K562 (cell line): ENCODE measurements at regions not wholly inside any gene's neighbourhood (a gene's known extent, or its start where the extent isn't known, plus 50 kb on each side); places are given as distances from the start of the nearest gene placed in this dataset.

ENCODE experiments used
- ATAC-seq: fragments of 200-7000 bp; cut with Tn5 transposase; 3 replicates; pipeline ENCODE4 v1.9.1; 2020; ENCODE audit warnings: moderate library complexity
- BruUV-seq: library from RNA; stranded (reverse); fragments of 400-500 nt; replicated peaks from 2 replicates; lab custom pipeline; 2021; lab: Mats Ljungman, UMichigan
- CTCF ChIA-PET: fragments of 300-600 bp; formaldehyde crosslinking; extraction: SDS; loops from one replicate; lab custom pipeline; 2021; ENCODE audit warnings: low intra/inter-chr PET ratio; lab: Yijun Ruan, JAX
- POLR2A ChIA-PET: fragments of 300-600, 350-650 bp; sonication (Branson Sonifier 250); formaldehyde crosslinking; extraction: SDS; loops from one replicate; lab custom pipeline; 2021; ENCODE audit warnings: antibody characterized with exemption, inconsistent platforms; lab: Yijun Ruan, JAX
- DNase-seq, 4 experiments: peaks; one replicate each; pipeline versions ENCODE4 v3.0.0 to v3.0.0-alpha.2; 2011 to 2018; ENCODE audit warnings: low spot score in 3 of 4, mixed read lengths in 3 of 4; ENCODE audit errors: extremely low read depth in 1 of 4
- FAIRE-seq: peaks from 2 replicates; lab custom pipeline; 2011; peaks lifted over from hg19 to GRCh38; lab: Jason Lieb, UNC
- H2AFZ ChIP-seq: 2 replicates; pipeline ENCODE4 v1.6.0; 2011; ENCODE audit warnings: low read depth, low read length, control low read depth, inconsistent platforms
- H3K27ac ChIP-seq: fragments of 200-600 bp; 3 replicates; pipeline ENCODE4 v1.8.0; 2011; ENCODE audit warnings: low read depth, mild to moderate bottlenecking, control low read depth, inconsistent platforms, low read length, moderate library complexity, mixed read lengths; ENCODE audit errors: extremely low read depth
- H3K27me3 ChIP-seq, 2 experiments: fragments of 300-600 bp in 1 of 2; 2 replicates in 1 of 2; 3 replicates in 1 of 2; pipeline versions ENCODE4 v1.6.0 to v1.8.0; 2011; ENCODE audit warnings: inconsistent platforms in 2 of 2, low read length in 2 of 2, mild to moderate bottlenecking in 1 of 2, mixed read lengths in 1 of 2, moderate library complexity in 1 of 2; ENCODE audit not compliant: control insufficient read depth in 2 of 2, insufficient read depth in 2 of 2
- H3K36me3 ChIP-seq: fragments of 300-600 bp; 3 replicates; pipeline ENCODE4 v1.8.0; 2011; ENCODE audit warnings: mild to moderate bottlenecking, low read length, inconsistent platforms; ENCODE audit not compliant: control insufficient read depth, insufficient read depth
- H3K4me1 ChIP-seq, 2 experiments: fragments of 200-600 bp in 1 of 2; replicated peaks in 1 of 2; 2 replicates in 1 of 2; 3 replicates in 1 of 2; pipeline versions ENCODE4 v1.5.1 to v1.8.0; 2011; ENCODE audit warnings: inconsistent platforms in 2 of 2, low read length in 2 of 2, mild to moderate bottlenecking in 1 of 2, mixed read lengths in 1 of 2, moderate library complexity in 1 of 2; ENCODE audit not compliant: control insufficient read depth in 2 of 2, insufficient read depth in 2 of 2
- H3K4me2 ChIP-seq: 2 replicates; pipeline ENCODE4 v1.6.1; 2011; ENCODE audit warnings: low read length, control low read depth, inconsistent platforms, mixed read lengths; ENCODE audit not compliant: insufficient read depth
- H3K4me3 ChIP-seq: fragments of 200-600 bp; sonication (generic), shearing (Covaris generic); 2 replicates; pipeline ENCODE4 v1.5.1; 2016; ENCODE audit warnings: control low read depth, inconsistent platforms
- H3K79me2 ChIP-seq: fragments of 200-600 bp; 3 replicates; pipeline ENCODE4 v1.8.0; 2011; ENCODE audit warnings: low read length, inconsistent platforms; ENCODE audit not compliant: control insufficient read depth, insufficient read depth
- H3K9ac ChIP-seq, 2 experiments: 2 replicates each; pipeline versions ENCODE4 v1.6.0 to v1.6.1; 2011; ENCODE audit warnings: low read depth in 2 of 2, low read length in 2 of 2, control low read depth in 1 of 2, inconsistent platforms in 1 of 2, mild to moderate bottlenecking in 1 of 2, mixed read lengths in 1 of 2; ENCODE audit not compliant: insufficient read depth in 1 of 2
- H3K9me1 ChIP-seq: one replicate; pipeline ENCODE4 v1.6.0; 2011; ENCODE audit warnings: inconsistent platforms, mild to moderate bottlenecking, low read length, moderate library complexity; ENCODE audit not compliant: control insufficient read depth, insufficient read depth
- H3K9me3 ChIP-seq: replicated peaks from 2 replicates; pipeline ENCODE4 v1.5.1; 2011; ENCODE audit warnings: low read depth, low read length, inconsistent platforms; ENCODE audit not compliant: control insufficient read depth, insufficient read depth
- H4K20me1 ChIP-seq: replicated peaks from 2 replicates; pipeline ENCODE4 v1.6.1; 2011; ENCODE audit warnings: low read length, inconsistent platforms, mixed read lengths; ENCODE audit not compliant: control insufficient read depth, insufficient read depth
- BRD4 ChIP-seq: fragments of 200-600 bp; sonication (generic); IDR thresholded peaks from 2 replicates; pipeline ENCODE4 v1.6.1; 2017; ENCODE audit warnings: inconsistent platforms
- CEBPZ ChIP-seq: fragments of 150-350 bp; IDR thresholded peaks from 2 replicates; pipeline ENCODE4 v1.6.1; 2014; ENCODE audit warnings: low read depth, mild to moderate bottlenecking, low read length, borderline replicate concordance
- E2F3 ChIP-seq: fragments of 250-450 bp; sonication (Bioruptor Pico); IDR thresholded peaks from 2 replicates; pipeline ENCODE4 v1.4.0; 2020; ENCODE audit warnings: mild to moderate bottlenecking
- GATAD2B ChIP-seq: fragments of 450-650 bp; IDR thresholded peaks from 2 replicates; pipeline ENCODE4 v1.6.1; 2017; ENCODE audit warnings: mild to moderate bottlenecking, borderline replicate concordance
- LARP7 ChIP-seq: fragments of 450-650 bp; IDR thresholded peaks from 2 replicates; pipeline ENCODE4 v1.6.1; 2016
- MCM3 ChIP-seq: fragments of 450-650 bp; IDR thresholded peaks from 2 replicates; pipeline ENCODE4 v1.6.1; 2016
- NONO ChIP-seq, 2 experiments: fragments of 200-400 bp in 1 of 2; fragments of 450-650 bp in 1 of 2; formaldehyde crosslinking in 1 of 2; IDR thresholded peaks; 2 replicates each; pipeline ENCODE4 v1.6.1; 2017; ENCODE audit warnings: low read depth in 2 of 2, mild to moderate bottlenecking in 2 of 2, moderate library complexity in 2 of 2, low read length in 1 of 2
- PPARD ChIP-seq: fragments of 250-450 bp; sonication (Bioruptor Pico); IDR thresholded peaks from 2 replicates; pipeline ENCODE4 v1.8.0; 2022; ENCODE audit warnings: inconsistent platforms, mild to moderate bottlenecking, moderate library complexity
- ZNF282 ChIP-seq: sonication (generic); formaldehyde crosslinking; IDR thresholded peaks from 2 replicates; pipeline ENCODE4 v1.8.1; 2023; ENCODE audit warnings: missing genetic modification reagents
- ZNF316 ChIP-seq: fragments of 450-650 bp; IDR thresholded peaks from 2 replicates; pipeline ENCODE4 v1.6.1; 2016
- WGBS: fragments of 100-300 bp; shearing (Covaris generic); methylation state at CpG from one replicate; pipeline ENCODE4 v1.1.6; 2016; ENCODE audit warnings: low coverage, mixed read lengths; ENCODE audit not compliant: insufficient coverage; ENCODE audit errors: missing lambda C conversion rate; 5-methylcytosine and 5-hydroxymethylcytosine counted together
- in situ Hi-C: fragments of 300-500 bp; cut with MboI; formaldehyde crosslinking; loops from 4 replicates; pipeline ENCODE4 v1.15.0; 2018; ENCODE audit warnings: inconsistent platforms, mixed read lengths
- intact Hi-C: fragments of 100-400 bp; cut with micrococcal nuclease; formaldehyde crosslinking; loops from 2 replicates; pipeline ENCODE4 v1.14.2; 2022

GRCh38 chr7:96636979-96637378 is 72.7 kb downstream of the SEM1 start:
- in situ Hi-C loops (no loop called here), intact Hi-C loops (no loop called here)
- H2AFZ ChIP-seq, result no peak overlapping the region
- TF ChIP-seq ZNF282 (CRISPR knock-in tag) (no peak), MCM3 (no peak), NONO (IDR thresholded peaks at IDR 0.05; ENCODE audit: low read depth in 2 of 2, low read length in 1 of 2) (no peak), CEBPZ (no peak), BRD4 (no peak), LARP7 (no peak), ZNF316 (no peak), E2F3 (no peak), PPARD (no peak), GATAD2B (no peak)
- no peaks in the 10 kb centered on the region for H3K4me1 ChIP-seq
- no peak overlapping the region for H3K4me2 ChIP-seq
- H3K27me3 ChIP-seq, result no peaks in the 10 kb centered on the region
- H3K36me3 ChIP-seq, result no peaks in the 10 kb centered on the region
- FAIRE-seq (no peak), ATAC-seq (no peak), DNase-seq (no peak)
- H4K20me1 ChIP-seq, result no peaks in the 10 kb centered on the region
- H3K9me1 ChIP-seq, result no peaks in the 10 kb centered on the region
- H3K79me2 ChIP-seq, result no peaks in the 10 kb centered on the region
- H3K9ac ChIP-seq, result no peak overlapping the region
- H3K4me3 ChIP-seq, result no peak overlapping the region
- 2% methylated on average over 3 of the region's 3 CpGs for WGBS
- H3K27ac ChIP-seq, result no peak overlapping the region
- ChIA-PET POLR2A (no interaction called here), CTCF (no interaction called here)
- BruUV-seq, result no TSS peak
- no peaks in the 10 kb centered on the region for H3K9me3 ChIP-seq
